ENCODE measurements at regions not wholly inside any gene's neighbourhood (a gene's known extent, or its start where the extent isn't known, plus 50 kb on each side); places are given as distances from the start of the nearest gene placed in this dataset.

- TF ChIP-seq CTCF (IDR thresholded peaks at IDR 0.05) (no peak), POLR2A (IDR thresholded peaks at IDR 0.05) (no peak)
Observed at GRCh38 chr2:145155196-145155595, 635.3 kb upstream of the ZEB2 start.
